Renal cortical epithelial cell (primary cell): ENCODE measurements at regions not wholly inside any gene's neighbourhood (a gene's known extent, or its start where the extent isn't known, plus 50 kb on each side); places are given as distances from the start of the nearest gene placed in this dataset.
"Not testable (repeated sequence)": the region's sequence is repeated elsewhere in the genome, so short reads cannot be mapped to it uniquely, and the experiment has no call there.

Experiments used
- DNase-seq: peaks from one replicate; pipeline ENCODE4 v3.0.0-alpha.2; 2011; ENCODE audit warnings: low read depth

GRCh38 chr2:242047963-242048362, 178.4 kb downstream of the RTP5 start:
- no peak for DNase-seq

- DNase-seq: no peak
These were observed 178.9 kb downstream of the RTP5 start for GRCh38 chr2:242048479-242048878.

GRCh38 chr2:242049492-242049891, 180.0 kb downstream of the RTP5 start:
- not testable (repeated sequence) for DNase-seq

GRCh38 chr2:242051463-242051862, 181.9 kb downstream of the RTP5 start:
- DNase-seq: no peak

DNA sequence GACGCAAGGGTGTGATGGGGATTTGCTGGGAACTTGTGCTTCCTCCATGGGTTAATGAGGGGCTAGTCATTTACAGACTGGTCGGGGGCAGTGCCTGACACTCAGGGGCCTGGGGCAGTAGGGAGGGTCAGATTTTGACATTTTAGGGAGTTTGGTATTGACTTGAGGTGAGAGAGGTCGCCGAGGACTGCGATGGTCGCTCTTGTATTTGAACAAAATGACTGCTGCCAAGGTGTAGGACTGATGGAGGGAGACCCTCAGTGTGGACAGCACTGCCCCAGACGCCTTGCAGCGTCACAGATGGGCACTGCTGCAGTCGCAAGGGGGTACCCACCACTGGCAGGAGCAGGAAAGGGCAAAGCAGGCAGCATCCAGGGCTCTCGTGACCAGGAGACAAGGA, 182.9 kb downstream of the RTP5 start:
- DNase-seq: no peak

- DNase-seq: no peak
These were observed 184.4 kb downstream of the RTP5 start for GRCh38 chr2:242053921-242054320.

DNA sequence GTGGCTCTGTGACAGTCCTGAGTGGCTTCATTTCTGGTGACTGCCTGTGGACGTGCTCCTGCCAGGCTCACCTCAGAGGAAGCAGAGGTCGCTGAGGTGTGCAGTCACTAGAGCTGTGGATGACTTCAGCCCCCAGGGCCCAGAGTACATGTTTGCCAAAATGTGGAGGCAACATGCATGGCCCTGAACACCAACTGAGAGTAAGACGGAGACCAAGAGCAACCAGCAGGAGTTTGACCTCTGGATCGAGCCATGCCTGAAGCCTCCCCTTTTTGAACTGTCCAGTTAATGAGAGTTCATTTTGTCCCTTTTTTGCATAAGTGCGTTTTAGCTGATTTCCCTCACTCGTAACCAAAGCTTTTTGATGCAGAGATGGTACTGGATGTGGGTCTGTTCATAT, 184.9 kb downstream of the RTP5 start:
- DNase-seq: no peak

DNA sequence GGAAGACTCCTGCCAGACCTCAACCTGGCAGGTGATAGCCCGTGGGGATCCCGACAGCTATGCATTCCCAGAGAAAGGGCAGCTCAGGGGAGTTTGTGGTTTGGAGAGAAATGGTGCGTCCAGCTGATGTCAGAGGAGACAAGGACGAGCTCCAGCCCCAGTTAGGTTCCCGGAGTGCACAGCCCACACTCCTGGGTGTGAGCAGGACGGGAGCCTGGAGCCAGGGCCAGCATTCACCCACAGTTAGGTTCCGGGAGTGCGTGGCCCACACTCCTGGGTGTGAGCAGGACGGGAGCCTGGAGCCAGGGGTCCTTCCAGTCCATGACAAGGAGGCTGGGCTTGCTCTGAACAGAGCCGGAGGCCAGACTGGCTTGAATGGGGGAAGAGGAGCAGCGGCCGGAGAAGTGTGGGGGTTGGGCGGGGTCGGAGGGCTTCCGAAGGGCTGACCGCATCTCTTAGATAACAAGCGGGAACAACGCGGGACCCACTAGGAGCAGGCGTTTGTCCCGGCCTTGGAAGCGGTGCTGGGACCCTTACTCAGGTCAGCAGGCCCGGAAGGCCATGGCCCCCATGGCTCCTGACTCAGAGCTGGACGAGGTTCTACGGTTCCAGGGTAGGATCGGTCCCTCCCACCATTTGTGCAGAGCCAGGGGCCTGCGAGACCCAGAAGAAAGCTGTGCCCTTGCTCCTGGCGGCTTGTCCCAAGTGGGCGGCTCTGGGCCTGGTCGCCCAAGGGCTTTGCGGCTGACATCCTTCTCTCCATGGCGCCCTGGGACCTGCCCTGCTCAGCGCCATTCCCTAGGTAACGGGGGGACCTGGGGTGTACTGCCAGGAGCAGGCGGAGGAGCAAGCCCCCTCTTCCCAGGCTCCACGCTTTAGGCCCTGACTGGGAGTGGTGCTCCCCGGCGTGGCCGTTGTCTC, 185.6 kb downstream of the RTP5 start:
- no peak for DNase-seq

DNA sequence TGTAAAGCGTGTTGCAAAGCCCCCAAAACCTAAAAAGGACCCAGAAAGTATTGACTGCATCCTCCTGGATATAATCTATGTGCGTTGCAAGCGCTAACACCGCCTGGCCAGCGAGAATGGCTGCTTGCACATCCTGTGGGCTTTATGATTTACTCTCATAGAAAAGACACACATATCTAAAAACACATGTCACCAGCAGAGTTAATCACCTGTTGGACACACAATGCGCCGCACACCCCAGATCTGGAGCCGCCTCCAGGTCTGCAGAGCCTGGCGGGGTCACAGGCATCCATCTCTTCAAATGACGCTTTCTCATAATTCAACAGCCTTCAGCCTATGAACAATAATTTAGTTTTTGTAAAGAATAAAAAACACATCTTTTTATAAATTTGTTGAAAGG, 186.5 kb downstream of the RTP5 start:
- DNase-seq: no peak

- DNase-seq: no peak
These were observed 187.3 kb downstream of the RTP5 start for GRCh38 chr2:242056785-242057184.

GRCh38 chr2:242057379-242058040, 188.0 kb downstream of the RTP5 start:
- no peak for DNase-seq

DNA sequence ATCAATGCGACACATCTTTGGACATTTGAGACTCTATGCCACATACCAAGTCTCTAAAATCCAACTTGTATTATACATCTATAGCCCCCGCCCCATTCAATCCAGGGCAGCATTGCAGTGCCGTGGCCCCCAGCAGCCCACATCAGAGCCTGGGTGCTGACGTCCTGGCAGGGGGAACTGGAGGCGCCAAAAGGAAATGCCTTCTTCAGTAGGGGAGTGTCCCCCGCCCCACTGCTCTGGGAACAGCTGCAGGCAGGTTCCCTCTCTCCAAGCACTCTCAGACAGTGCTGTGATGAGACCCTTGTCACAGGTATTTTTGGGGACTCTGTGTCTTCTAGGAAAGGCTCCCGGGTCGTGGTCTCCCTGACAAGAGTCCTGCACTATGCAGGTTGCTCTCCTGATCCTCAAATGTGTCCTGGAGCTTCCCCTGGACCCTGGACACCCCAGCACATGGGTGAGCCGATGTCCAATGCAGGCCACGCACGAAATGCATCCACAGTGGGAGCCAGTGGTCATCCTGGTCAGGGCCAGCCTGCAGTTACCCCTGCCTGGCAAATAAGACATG, 188.7 kb downstream of the RTP5 start:
- no peak for DNase-seq

DNA sequence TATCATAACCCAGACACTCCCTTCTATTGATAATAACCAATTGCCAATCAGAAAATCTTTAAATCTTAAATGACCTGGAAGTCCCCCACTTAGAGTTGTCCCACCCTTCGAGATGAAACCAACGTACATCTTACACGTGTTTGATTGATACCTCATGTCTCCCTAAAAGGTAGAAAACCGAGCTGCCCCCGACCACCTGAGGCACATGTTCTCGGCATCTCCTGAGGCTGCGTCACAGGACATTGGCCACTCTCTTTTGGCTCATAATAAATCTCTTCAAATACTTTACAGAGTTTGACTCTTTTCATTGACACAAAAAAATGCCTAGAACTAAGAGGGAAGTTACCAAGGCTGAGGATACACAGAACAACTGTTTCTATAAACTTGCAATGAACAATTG, 190.0 kb downstream of the RTP5 start:
- no peak for DNase-seq

DNA sequence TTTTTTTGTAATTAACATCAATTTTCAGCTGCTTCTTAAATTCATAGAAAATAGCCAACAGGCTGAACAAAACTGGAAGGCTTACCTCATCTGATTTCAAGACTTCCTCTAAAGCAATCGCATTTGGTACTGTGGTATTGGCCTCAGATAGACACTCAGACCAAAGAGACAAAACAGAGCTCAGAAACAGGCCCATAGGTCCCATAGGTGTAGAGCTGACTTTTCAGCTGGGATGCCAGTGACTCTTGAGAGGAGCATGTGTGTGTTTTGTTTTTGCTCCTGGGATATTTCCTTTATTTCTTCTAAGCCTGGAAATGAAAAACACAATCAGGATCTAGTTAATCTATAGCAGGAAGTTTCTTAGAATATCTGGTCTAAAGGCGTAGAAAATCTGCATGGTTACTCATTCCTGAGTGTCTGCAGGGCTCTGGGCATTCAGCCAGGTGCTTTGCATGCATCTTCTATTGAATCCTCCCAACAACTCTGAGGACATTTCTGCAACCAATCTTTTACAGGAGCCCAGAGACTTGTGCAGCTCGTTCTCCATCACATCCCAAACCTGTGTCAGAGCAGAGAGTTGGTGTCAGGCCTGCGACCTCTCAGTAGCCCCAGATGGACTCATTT, 190.8 kb downstream of the RTP5 start:
- peak; percentile 89 for DNase-seq

DNA sequence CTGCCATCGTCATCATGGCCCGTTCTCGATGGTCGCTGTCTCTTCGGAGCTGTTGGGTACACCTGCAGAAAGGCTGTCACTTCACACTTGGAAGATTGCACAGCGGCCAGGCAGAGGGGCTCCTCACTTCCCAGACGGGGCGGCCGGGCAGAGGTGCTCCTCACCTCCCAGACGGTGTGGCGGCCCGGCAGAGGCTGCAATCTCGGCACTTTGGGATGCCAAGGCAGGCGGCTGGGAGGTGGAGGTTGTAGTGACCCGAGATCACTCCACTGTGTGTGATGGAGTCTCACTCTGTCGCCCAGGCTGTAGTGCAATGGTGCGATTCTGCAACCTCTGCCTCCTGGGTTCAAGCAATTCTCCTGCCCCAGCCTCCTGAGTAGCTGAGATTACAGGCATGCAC, 192.4 kb downstream of the RTP5 start:
- DNase-seq: not testable (repeated sequence)

- DNase-seq: no peak
These were observed 193.9 kb downstream of the RTP5 start for GRCh38 chr2:242063436-242063835.

- DNase-seq: no peak
These were observed 194.3 kb downstream of the RTP5 start for GRCh38 chr2:242063850-242064249.

- DNase-seq: no peak
These were observed 195.1 kb downstream of the RTP5 start for GRCh38 chr2:242064364-242065250.

DNA sequence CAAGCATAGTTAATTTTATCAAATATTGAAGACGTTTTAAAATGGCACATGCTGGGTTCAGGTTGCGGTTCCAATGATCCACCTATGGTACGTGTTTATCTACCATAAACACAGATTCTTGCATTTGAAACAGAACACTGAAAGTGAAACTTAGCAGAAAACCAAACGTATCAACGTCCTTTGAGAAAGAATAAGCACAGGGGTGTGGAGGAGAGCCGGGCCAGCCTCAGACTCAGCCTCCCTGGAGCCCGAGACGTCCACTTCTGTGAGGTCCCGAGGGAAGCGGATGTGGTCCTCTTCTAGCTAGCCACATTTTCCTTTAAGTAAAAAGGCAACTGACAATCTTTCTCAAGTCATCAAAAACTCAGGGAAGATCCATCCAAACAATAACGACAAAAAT, 195.9 kb downstream of the RTP5 start:
- no peak for DNase-seq

DNA sequence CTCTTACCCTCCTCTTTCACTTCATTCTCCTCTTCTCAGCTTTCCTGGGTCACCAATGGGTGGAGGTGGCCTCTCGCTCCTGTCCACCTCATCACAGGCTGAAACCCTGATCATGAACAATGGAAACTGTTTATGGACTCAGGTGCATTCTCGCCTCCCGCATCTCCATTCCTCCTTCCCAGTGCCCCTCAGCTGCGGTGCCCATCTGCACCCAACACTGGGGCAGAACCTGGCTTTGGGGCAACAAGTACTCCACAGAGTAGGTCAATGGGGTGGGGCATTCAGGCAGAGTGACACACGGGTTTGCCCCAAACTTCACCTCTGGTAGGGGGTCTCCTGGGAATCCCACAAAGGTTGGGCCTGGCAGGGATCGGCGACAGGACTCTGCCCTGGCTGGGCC, 199.5 kb downstream of the RTP5 start:
- no peak for DNase-seq

GRCh38 chr2:242069938-242070395, 200.4 kb downstream of the RTP5 start:
- peak; percentile 75 for DNase-seq
